CD4-positive, alpha-beta memory T cell (primary cell): ENCODE measurements at regions not wholly inside any gene's neighbourhood (a gene's known extent, or its start where the extent isn't known, plus 50 kb on each side); places are given as distances from the start of the nearest gene placed in this dataset.

ENCODE experiments used
- CTCF ChIA-PET: fragments of 350-600 bp; sonication (Branson Sonifier 250); formaldehyde crosslinking; loops from one replicate; lab custom pipeline; 2021; ENCODE audit warnings: inconsistent platforms; ENCODE audit not compliant: partially characterized antibody; lab: Charles Lee
- POLR2A ChIA-PET: fragments of 350-600 bp; sonication (Branson Sonifier 250); formaldehyde crosslinking; loops from one replicate; lab custom pipeline; 2021; ENCODE audit not compliant: partially characterized antibody; lab: Charles Lee
- DNase-seq, 5 donors: peaks; one replicate each; pipeline versions ENCODE4 v3.0.0 to v3.0.0-alpha.2; 2020 to 2022; ENCODE audit warnings: mixed read lengths in 1 of 5
- H3K27ac ChIP-seq: one replicate; pipeline ENCODE4 v1.7.0; 2013; ENCODE audit warnings: low read depth, low read length
- H3K27me3 ChIP-seq: 2 replicates; pipeline ENCODE4 v1.7.0; 2013; ENCODE audit warnings: mild to moderate bottlenecking, low read length, moderate library complexity; ENCODE audit not compliant: insufficient read depth
- H3K36me3 ChIP-seq: 2 replicates; pipeline ENCODE4 v1.7.0; 2013; ENCODE audit warnings: mild to moderate bottlenecking, low read length, moderate library complexity; ENCODE audit not compliant: insufficient read depth
- H3K4me1 ChIP-seq: 2 replicates; pipeline ENCODE4 v1.7.0; 2013; ENCODE audit warnings: mild to moderate bottlenecking, low read length, moderate library complexity; ENCODE audit not compliant: insufficient read depth
- H3K4me3 ChIP-seq, 2 donors: one replicate each; pipeline ENCODE4 v1.7.0; 2013; ENCODE audit warnings: low read length in 2 of 2, mild to moderate bottlenecking in 1 of 2
- H3K9me3 ChIP-seq, 2 donors: one replicate each; pipeline ENCODE4 v1.7.0; 2013; ENCODE audit warnings: low read length in 2 of 2, control low read depth in 1 of 2; ENCODE audit not compliant: control insufficient read depth in 1 of 2
- H3K27ac Mint-ChIP-seq, 7 donors: one replicate each; pipeline ENCODE4 v1.8.0; 2020 to 2021; ENCODE audit warnings: mixed read lengths in 7 of 7, mild to moderate bottlenecking in 6 of 7, inconsistent platforms in 3 of 7, moderate library complexity in 3 of 7
- H3K27me3 Mint-ChIP-seq, 2 donors: one replicate each; pipeline ENCODE4 v1.8.0; 2020 to 2021; ENCODE audit warnings: mixed read lengths in 2 of 2
- H3K36me3 Mint-ChIP-seq, 2 donors: one replicate each; pipeline ENCODE4 v1.8.0; 2020 to 2021; ENCODE audit warnings: mixed read lengths in 2 of 2, inconsistent platforms in 1 of 2, mild to moderate bottlenecking in 1 of 2
- H3K4me1 Mint-ChIP-seq, 4 donors: one replicate each; pipeline ENCODE4 v1.8.0; 2020 to 2021; ENCODE audit warnings: mixed read lengths in 4 of 4, mild to moderate bottlenecking in 1 of 4
- H3K4me3 Mint-ChIP-seq, 8 donors: one replicate each; pipeline ENCODE4 v1.8.0; 2020 to 2021; ENCODE audit warnings: mixed read lengths in 8 of 8, mild to moderate bottlenecking in 7 of 8, moderate library complexity in 6 of 8, inconsistent platforms in 3 of 8
- H3K9me3 Mint-ChIP-seq, 8 donors: one replicate each; pipeline ENCODE4 v1.8.0; 2020 to 2021; ENCODE audit warnings: mixed read lengths in 8 of 8, mild to moderate bottlenecking in 5 of 8, inconsistent platforms in 3 of 8, moderate library complexity in 1 of 8
- intact Hi-C: fragments of 100-400 bp; cut with micrococcal nuclease; formaldehyde crosslinking; loops from one replicate; pipeline ENCODE4 v1.15.1; 2023

- H3K36me3 ChIP-seq = no peaks in the 10 kb centered on the region
- H3K4me1 ChIP-seq = no peaks in the 10 kb centered on the region
- Mint-ChIP-seq H3K27ac (no peak overlapping the region), H3K36me3 (no peaks in the 10 kb centered on the region), H3K9me3 (peaks cover 0 to 2% (median 0%) of the 10 kb centered on the region in 8 donors), H3K4me1 (no peaks in the 10 kb centered on the region), H3K4me3 (no peak overlapping the region), H3K27me3 (no peaks in the 10 kb centered on the region)
- no peak overlapping the region for H3K4me3 ChIP-seq
- ChIA-PET CTCF (no interaction called here), POLR2A (no interaction called here)
- no peaks in the 10 kb centered on the region for H3K27me3 ChIP-seq
- no peaks in the 10 kb centered on the region for H3K9me3 ChIP-seq
- H3K27ac ChIP-seq = no peak overlapping the region
- intact Hi-C loops = no loop called here
- DNase-seq = no peak
Measured at GRCh38 chr1:195709821-195710220, 898.4 kb downstream of the KCNT2 start.

- CTCF ChIA-PET = no interaction called here
- POLR2A ChIA-PET = no interaction called here
- intact Hi-C loops = no loop called here
- no peaks in the 10 kb centered on the region for H3K9me3 ChIP-seq
- H3K4me1 ChIP-seq = no peaks in the 10 kb centered on the region
- Mint-ChIP-seq H3K36me3 (no peaks in the 10 kb centered on the region), H3K27ac (no peak overlapping the region), H3K4me3 (no peak overlapping the region), H3K9me3 (peaks cover 0 to 3% (median 0%) of the 10 kb centered on the region in 8 donors), H3K27me3 (no peaks in the 10 kb centered on the region), H3K4me1 (no peaks in the 10 kb centered on the region)
- no peak for DNase-seq
- H3K27me3 ChIP-seq = no peaks in the 10 kb centered on the region
- H3K4me3 ChIP-seq = no peak overlapping the region
- no peak overlapping the region for H3K27ac ChIP-seq
- no peaks in the 10 kb centered on the region for H3K36me3 ChIP-seq
Measured at GRCh38 chr1:195704028-195704427, 904.2 kb downstream of the KCNT2 start.

GRCh38 chr1:195701149-195701548, 907.1 kb downstream of the KCNT2 start:
- no peak for DNase-seq
- CTCF ChIA-PET = no interaction called here
- Histone ChIP-seq H3K4me1 (no peaks in the 10 kb centered on the region), H3K9me3 (no peaks in the 10 kb centered on the region), H3K36me3 (no peaks in the 10 kb centered on the region), H3K27ac (no peak overlapping the region), H3K4me3 (no peak overlapping the region), H3K27me3 (no peaks in the 10 kb centered on the region)
- Mint-ChIP-seq H3K36me3 (no peaks in the 10 kb centered on the region), H3K27me3 (no peaks in the 10 kb centered on the region), H3K4me1 (no peaks in the 10 kb centered on the region), H3K9me3 (peaks cover 0 to 3% (median 0%) of the 10 kb centered on the region in 8 donors), H3K27ac (no peak overlapping the region), H3K4me3 (no peak overlapping the region)
- POLR2A ChIA-PET = no interaction called here
- intact Hi-C loops = no loop called here

GRCh38 chr1:195697130-195697529, 911.1 kb downstream of the KCNT2 start:
- Mint-ChIP-seq H3K36me3 (no peaks in the 10 kb centered on the region), H3K4me1 (no peaks in the 10 kb centered on the region), H3K27me3 (no peaks in the 10 kb centered on the region), H3K4me3 (no peak overlapping the region), H3K27ac (no peak overlapping the region), H3K9me3 (peaks cover 0 to 3% (median 0%) of the 10 kb centered on the region in 8 donors)
- Histone ChIP-seq H3K9me3 (no peaks in the 10 kb centered on the region), H3K4me1 (no peaks in the 10 kb centered on the region), H3K36me3 (no peaks in the 10 kb centered on the region), H3K27ac (no peak overlapping the region), H3K27me3 (no peaks in the 10 kb centered on the region), H3K4me3 (no peak overlapping the region)
- intact Hi-C loops = no loop called here
- DNase-seq = no peak
- POLR2A ChIA-PET = no interaction called here
- CTCF ChIA-PET = no interaction called here

GRCh38 chr1:195686764-195687163, 921.5 kb downstream of the KCNT2 start:
- CTCF ChIA-PET = no interaction called here
- DNase-seq = no peak
- Histone ChIP-seq H3K4me3 (no peak overlapping the region), H3K36me3 (no peaks in the 10 kb centered on the region), H3K27me3 (no peaks in the 10 kb centered on the region), H3K4me1 (no peaks in the 10 kb centered on the region), H3K27ac (no peak overlapping the region), H3K9me3 (no peaks in the 10 kb centered on the region)
- Mint-ChIP-seq H3K27ac (no peak overlapping the region), H3K9me3 (no peaks in the 10 kb centered on the region), H3K36me3 (no peaks in the 10 kb centered on the region), H3K4me1 (no peaks in the 10 kb centered on the region), H3K27me3 (no peaks in the 10 kb centered on the region), H3K4me3 (no peak overlapping the region)
- POLR2A ChIA-PET = no interaction called here
- intact Hi-C loops = no loop called here

GRCh38 chr1:195664628-195665027, 943.6 kb downstream of the KCNT2 start:
- no peaks in the 10 kb centered on the region for H3K9me3 ChIP-seq
- no peaks in the 10 kb centered on the region for H3K27me3 ChIP-seq
- H3K36me3 ChIP-seq = no peaks in the 10 kb centered on the region
- H3K4me3 Mint-ChIP-seq = no peak overlapping the region
- H3K36me3 Mint-ChIP-seq = no peaks in the 10 kb centered on the region
- intact Hi-C loops = no loop called here
- DNase-seq = no peak
- POLR2A ChIA-PET = no interaction called here
- H3K4me1 Mint-ChIP-seq = no peaks in the 10 kb centered on the region
- no peaks in the 10 kb centered on the region for H3K27me3 Mint-ChIP-seq
- H3K4me1 ChIP-seq = no peaks in the 10 kb centered on the region
- CTCF ChIA-PET = no interaction called here
- H3K27ac Mint-ChIP-seq = no peak overlapping the region
- H3K27ac ChIP-seq = no peak overlapping the region
- H3K9me3 Mint-ChIP-seq = peaks cover 0 to 12% (median 2%) of the 10 kb centered on the region in 8 donors
- no peak overlapping the region for H3K4me3 ChIP-seq

GRCh38 chr1:195663549-195664280, 944.5 kb downstream of the KCNT2 start:
- H3K27ac Mint-ChIP-seq = no peak overlapping the region
- no peak for DNase-seq
- no peak overlapping the region for H3K4me3 ChIP-seq
- no peaks in the 10 kb centered on the region for H3K4me1 ChIP-seq
- H3K27me3 ChIP-seq = no peaks in the 10 kb centered on the region
- no peaks in the 10 kb centered on the region for H3K4me1 Mint-ChIP-seq
- no peaks in the 10 kb centered on the region for H3K36me3 Mint-ChIP-seq
- ChIA-PET CTCF (no interaction called here), POLR2A (no interaction called here)
- no peak overlapping the region for H3K4me3 Mint-ChIP-seq
- H3K27ac ChIP-seq = no peak overlapping the region
- intact Hi-C loops = no loop called here
- H3K27me3 Mint-ChIP-seq = no peaks in the 10 kb centered on the region
- no peaks in the 10 kb centered on the region for H3K9me3 ChIP-seq
- no peaks in the 10 kb centered on the region for H3K36me3 ChIP-seq
- peaks cover 0 to 3% (median under 1%) of the 10 kb centered on the region in 8 donors for H3K9me3 Mint-ChIP-seq
